GM12864 (cell line): ENCODE measurements at regions not wholly inside any gene's neighbourhood (a gene's known extent, or its start where the extent isn't known, plus 50 kb on each side); places are given as distances from the start of the nearest gene placed in this dataset.

Experiments used
- DNase-seq: peaks from one replicate; pipeline ENCODE4 v3.0.0-alpha.2; 2011; ENCODE audit warnings: low read depth
- H3K4me3 ChIP-seq: 2 replicates; pipeline ENCODE4 v1.5.1; 2011; ENCODE audit warnings: mild to moderate bottlenecking, low read depth, low read length, control low read depth
- CTCF ChIP-seq: IDR thresholded peaks from 2 replicates; pipeline ENCODE4 v1.5.1; 2011; ENCODE audit warnings: low read depth, mild to moderate bottlenecking, moderate library complexity, low read length, control low read depth, inconsistent platforms; ENCODE audit errors: missing control alignments

- H3K4me3 ChIP-seq: no peak overlapping the region
- DNase-seq: no peak
- TF ChIP-seq CTCF: no peak
These were observed 213.4 kb downstream of the ZFP36L2 start for GRCh38 chr2:43012966-43013365.

- no peak for TF ChIP-seq CTCF
- H3K4me3 ChIP-seq: no peak overlapping the region
- DNase-seq: no peak
These were observed 215.3 kb downstream of the ZFP36L2 start for GRCh38 chr2:43011158-43011491.

- TF ChIP-seq CTCF: no peak
- H3K4me3 ChIP-seq: no peak overlapping the region
These were observed 215.8 kb downstream of the ZFP36L2 start for GRCh38 chr2:43010438-43011157.

GRCh38 chr2:43009448-43009847 lies 217.0 kb downstream of the ZFP36L2 start:
- no peak for TF ChIP-seq CTCF
- DNase-seq: no peak
- no peak overlapping the region for H3K4me3 ChIP-seq

More at GRCh38 chr2:43010438-43011157, 215.8 kb downstream of the ZFP36L2 start:
- DNase-seq: no peak

GRCh38 chr2:43008388-43008787 lies 216.0 kb upstream of the HAAO start:
- no peak for DNase-seq
- no peak overlapping the region for H3K4me3 ChIP-seq
- TF ChIP-seq CTCF: no peak

- H3K4me3 ChIP-seq: no peak overlapping the region
- no peak for DNase-seq
- TF ChIP-seq CTCF: no peak
These were observed 215.5 kb upstream of the HAAO start for GRCh38 chr2:43007901-43008300.
